HepG2 (cell line): ENCODE measurements at regions not wholly inside any gene's neighbourhood (a gene's known extent, or its start where the extent isn't known, plus 50 kb on each side); places are given as distances from the start of the nearest gene placed in this dataset.

Source experiments
- ATAC-seq: fragments of 200-7000 bp; cut with Tn5 transposase; 3 replicates; pipeline ENCODE4 v1.9.1; 2020; ENCODE audit warnings: mild to moderate bottlenecking, moderate library complexity
- BruUV-seq: library from RNA; stranded (reverse); fragments of 400-500 nt; replicated peaks from 2 replicates; lab custom pipeline; 2021; lab: Mats Ljungman, UMichigan
- CTCF ChIA-PET: fragments of 300-600 bp; formaldehyde crosslinking; extraction: SDS; loops from one replicate; lab custom pipeline; 2021; ENCODE audit warnings: low total read pairs, inconsistent platforms, low intra/inter-chr PET ratio; lab: Yijun Ruan, JAX
- POLR2A ChIA-PET: fragments of 350-600 bp; sonication (Branson Sonifier 250); formaldehyde crosslinking; loops from one replicate; lab custom pipeline; 2020; ENCODE audit warnings: antibody characterized with exemption, inconsistent platforms; lab: Yijun Ruan, JAX
- DNase-seq: peaks from one replicate; pipeline ENCODE4 v3.0.0-alpha.2; 2015; ENCODE audit warnings: low spot score
- FAIRE-seq: peaks from 3 replicates; lab custom pipeline; 2011; peaks lifted over from hg19 to GRCh38; lab: Jason Lieb, UNC
- H2AFZ ChIP-seq: one replicate; pipeline ENCODE4 v1.6.1; 2011; ENCODE audit warnings: low read length, inconsistent platforms
- H3K27ac ChIP-seq: fragments of 300-600 bp; 3 replicates; pipeline ENCODE4 v1.8.0; 2011; ENCODE audit warnings: mixed run types, mild to moderate bottlenecking, mixed read lengths, low read length, inconsistent platforms; ENCODE audit not compliant: insufficient read depth; ENCODE audit errors: extremely low read length
- H3K27me3 ChIP-seq, 2 experiments: fragments of 200-600 bp in 1 of 2; 2 replicates in 1 of 2; 3 replicates in 1 of 2; pipeline versions ENCODE4 v1.6.0 to v1.8.0; 2011; ENCODE audit warnings: low read length in 2 of 2, mild to moderate bottlenecking in 2 of 2, moderate library complexity in 2 of 2, inconsistent platforms in 1 of 2; ENCODE audit not compliant: insufficient read depth in 2 of 2, control insufficient read depth in 1 of 2
- H3K36me3 ChIP-seq, 2 experiments: fragments of 200-600 bp in 1 of 2; replicated peaks in 1 of 2; 2 replicates in 1 of 2; 3 replicates in 1 of 2; pipeline versions ENCODE4 v1.5.1 to v1.8.0; 2011; ENCODE audit warnings: low read length in 2 of 2, inconsistent platforms in 1 of 2; ENCODE audit not compliant: insufficient read depth in 2 of 2, control insufficient read depth in 1 of 2
- H3K4me1 ChIP-seq: 2 replicates; pipeline ENCODE4 v1.5.1; 2012; ENCODE audit warnings: low read length, inconsistent platforms; ENCODE audit not compliant: insufficient read depth
- H3K4me2 ChIP-seq: 2 replicates; pipeline ENCODE4 v1.6.0; 2011; ENCODE audit warnings: low read depth, low read length, inconsistent platforms
- H3K4me3 ChIP-seq, 3 experiments: fragments of 200-600 bp in 1 of 3; sonication (generic), shearing (Covaris generic) in 1 of 3; replicated peaks in 1 of 3; 2 replicates each; pipeline ENCODE4 v1.5.1; 2011 to 2016; ENCODE audit warnings: low read length in 3 of 3, inconsistent platforms in 2 of 3, low read depth in 2 of 3, mild to moderate bottlenecking in 2 of 3, control low read depth in 1 of 3, mixed read lengths in 1 of 3; ENCODE audit not compliant: insufficient read depth in 1 of 3
- H3K79me2 ChIP-seq: one replicate; pipeline ENCODE4 v1.6.1; 2011; ENCODE audit warnings: low read length, inconsistent platforms; ENCODE audit not compliant: insufficient read depth
- H3K9ac ChIP-seq: 2 replicates; pipeline ENCODE4 v1.6.0; 2011; ENCODE audit warnings: mild to moderate bottlenecking, low read depth, low read length, inconsistent platforms; ENCODE audit not compliant: insufficient read depth
- H3K9me3 ChIP-seq: 2 replicates; pipeline ENCODE4 v1.5.1; 2012; ENCODE audit warnings: mild to moderate bottlenecking, low read length
- H4K20me1 ChIP-seq: 2 replicates; pipeline ENCODE4 v1.6.0; 2011; ENCODE audit warnings: inconsistent platforms, mild to moderate bottlenecking, low read length, moderate library complexity; ENCODE audit not compliant: insufficient read depth
- FOXP4 ChIP-seq: sonication (generic); formaldehyde crosslinking; IDR thresholded peaks from 2 replicates; pipeline ENCODE4 v1.4.0; 2020; ENCODE audit warnings: missing genetic modification reagents
- SMARCC2 ChIP-seq: fragments of 450-650 bp; IDR thresholded peaks from 2 replicates; pipeline ENCODE4 v1.6.1; 2017; ENCODE audit warnings: antibody characterized with exemption, mild to moderate bottlenecking
- SRY ChIP-seq: sonication (generic); formaldehyde crosslinking; IDR thresholded peaks from 2 replicates; pipeline ENCODE4 v1.8.0; 2022; ENCODE audit warnings: mild to moderate bottlenecking, missing genetic modification reagents
- ZNF557 ChIP-seq: sonication (generic); formaldehyde crosslinking; IDR thresholded peaks from 2 replicates; pipeline ENCODE4 v1.4.0; 2020; ENCODE audit warnings: missing genetic modification reagents
- ZNF660 ChIP-seq: sonication (generic); formaldehyde crosslinking; IDR thresholded peaks from 2 replicates; pipeline ENCODE4 v1.5.1; 2020; ENCODE audit warnings: mild to moderate bottlenecking, low read depth, missing genetic modification reagents, borderline replicate concordance
- WGBS: methylation state at CpG from one replicate; pipeline ENCODE4 v1.1.6; 2017; ENCODE audit warnings: low lambda C conversion rate; 5-methylcytosine and 5-hydroxymethylcytosine counted together
- in situ Hi-C: cut with HindIII; loops from 2 replicates; pipeline ENCODE4 v1.10.0; 2017; ENCODE audit warnings: low pct_unique_long_range_greater_than_20kb; ENCODE audit not compliant: extremely low pct_ligation_motif_present
- intact Hi-C: fragments of 100-400 bp; cut with micrococcal nuclease; formaldehyde crosslinking; loops from one replicate; pipeline ENCODE4 v1.10.0; 2022; ENCODE audit not compliant: unreplicated experiment

GRCh38 chr6:67190733-67191132 lies 1444.3 kb upstream of the ADGRB3 start (continued):
- TF ChIP-seq FOXP4 (CRISPR knock-in tag) (no peak), ZNF557 (CRISPR knock-in tag) (no peak)

GRCh38 chr6:67184405-67184804 lies 1450.7 kb upstream of the ADGRB3 start:
- DNase-seq: no peak
- in situ Hi-C loops: no loop called here

GRCh38 chr6:67175101-67175500 lies 1460.0 kb upstream of the ADGRB3 start:
- no peak overlapping the region for H3K4me2 ChIP-seq
- TF ChIP-seq SMARCC2: no peak
- H3K27me3 ChIP-seq: no peaks in the 10 kb centered on the region
- no peaks in the 10 kb centered on the region for H4K20me1 ChIP-seq
- 0% methylated on average over 1 of the region's 1 CpG for WGBS
- H2AFZ ChIP-seq: no peak overlapping the region
- DNase-seq (no peak), FAIRE-seq (no peak), ATAC-seq (no peak)
- H3K79me2 ChIP-seq: no peaks in the 10 kb centered on the region
- intact Hi-C loops: no loop called here
- no peak overlapping the region for H3K27ac ChIP-seq
- H3K4me1 ChIP-seq: no peaks in the 10 kb centered on the region
- no TSS peak for BruUV-seq
- in situ Hi-C loops: no loop called here
- no peaks in the 10 kb centered on the region for H3K36me3 ChIP-seq
- CTCF ChIA-PET: no interaction called here
- POLR2A ChIA-PET: no interaction called here
- H3K4me3 ChIP-seq: no peak overlapping the region
- H3K9me3 ChIP-seq: no peaks in the 10 kb centered on the region
- no peak overlapping the region for H3K9ac ChIP-seq

More at GRCh38 chr6:67184405-67184804, 1450.7 kb upstream of the ADGRB3 start:
- H4K20me1 ChIP-seq: no peaks in the 10 kb centered on the region
- H3K9ac ChIP-seq: no peak overlapping the region
- intact Hi-C loops: no loop called here
- H2AFZ ChIP-seq: no peak overlapping the region
- ChIA-PET POLR2A (no interaction called here), CTCF (no interaction called here)
- no peak overlapping the region for H3K4me3 ChIP-seq
- FAIRE-seq (no peak), ATAC-seq (no peak)
- WGBS: 3% methylated on average over 1 of the region's 1 CpG
- H3K4me2 ChIP-seq: no peak overlapping the region
- no peaks in the 10 kb centered on the region for H3K4me1 ChIP-seq
- H3K27ac ChIP-seq: no peak overlapping the region
- H3K9me3 ChIP-seq: no peaks in the 10 kb centered on the region
- no TSS peak for BruUV-seq
- H3K27me3 ChIP-seq: no peaks in the 10 kb centered on the region
- no peaks in the 10 kb centered on the region for H3K36me3 ChIP-seq
- H3K79me2 ChIP-seq: no peaks in the 10 kb centered on the region
- TF ChIP-seq ZNF660 (no peak), SRY (CRISPR knock-in tag) (no peak)
